ENCODE measurements at regions not wholly inside any gene's neighbourhood (a gene's known extent, or its start where the extent isn't known, plus 50 kb on each side); places are given as distances from the start of the nearest gene placed in this dataset.

- DNase-seq, result no peak
Observed at GRCh38 chr18:42271647-42272414, 316.8 kb downstream of the PIK3C3 start.

GRCh38 chr18:42274488-42275137 lies 319.6 kb downstream of the PIK3C3 start:
- DNase-seq, result no peak

GRCh38 chr18:42275138-42275535 lies 320.1 kb downstream of the PIK3C3 start:
- DNase-seq, result no peak

GRCh38 chr18:42275949-42276730 lies 321.1 kb downstream of the PIK3C3 start:
- DNase-seq, result no peak

- no peak for DNase-seq
Observed at GRCh38 chr18:42281124-42281523, 326.1 kb downstream of the PIK3C3 start.

- DNase-seq, result no peak
Observed at GRCh38 chr18:42281851-42282250, 326.8 kb downstream of the PIK3C3 start.

- DNase-seq, result no peak
Observed at GRCh38 chr18:42287047-42287446, 332.0 kb downstream of the PIK3C3 start.

GRCh38 chr18:42288129-42288528 lies 333.1 kb downstream of the PIK3C3 start:
- DNase-seq, result no peak

GRCh38 chr18:42289526-42289925 lies 334.5 kb downstream of the PIK3C3 start:
- DNase-seq, result no peak

GRCh38 chr18:42290318-42291307 lies 335.6 kb downstream of the PIK3C3 start:
- DNase-seq, result no peak

- no peak for DNase-seq
Observed at GRCh38 chr18:42292654-42293053, 337.6 kb downstream of the PIK3C3 start.

- no peak for DNase-seq
Observed at GRCh38 chr18:42296192-42296591, 341.2 kb downstream of the PIK3C3 start.

GRCh38 chr18:42296723-42297122 lies 341.7 kb downstream of the PIK3C3 start:
- DNase-seq, result no peak

GRCh38 chr18:42298759-42299675 lies 344.0 kb downstream of the PIK3C3 start:
- peak in 3 of 4 experiments; percentile 0 to 8 (median 2) for DNase-seq

GRCh38 chr18:42305869-42306593 lies 351.0 kb downstream of the PIK3C3 start:
- DNase-seq, result no peak

- no peak for DNase-seq
Observed at GRCh38 chr18:42306594-42306980, 351.6 kb downstream of the PIK3C3 start.

GRCh38 chr18:42310956-42311355 lies 355.9 kb downstream of the PIK3C3 start:
- DNase-seq, result no peak

- DNase-seq, result no peak
Observed at GRCh38 chr18:42326752-42327151, 371.7 kb downstream of the PIK3C3 start.

GRCh38 chr18:42328931-42329330 lies 373.9 kb downstream of the PIK3C3 start:
- DNase-seq, result no peak

GRCh38 chr18:42330296-42330695 lies 375.3 kb downstream of the PIK3C3 start:
- DNase-seq, result no peak

GRCh38 chr18:42333558-42333957 lies 378.5 kb downstream of the PIK3C3 start:
- DNase-seq, result no peak
